Upper lobe of left lung (tissue), 4 donors: ENCODE measurements at regions not wholly inside any gene's neighbourhood (a gene's known extent, or its start where the extent isn't known, plus 50 kb on each side); places are given as distances from the start of the nearest gene placed in this dataset.

Experiments used
- CTCF ChIP-seq, 6 experiments: fragments of 450-650 bp in 4 of 6; fragments of 200-600 bp in 2 of 6; sonication (generic) in 2 of 6; IDR thresholded peaks; one replicate each; pipeline ENCODE4 v1.5.1; 2016 to 2019; ENCODE audit warnings: antibody characterized with exemption in 6 of 6
- EP300 ChIP-seq, 4 donors: sonication (generic); formaldehyde crosslinking; IDR thresholded peaks; one replicate each; pipeline ENCODE4 v1.5.1; 2017; ENCODE audit warnings: antibody characterized with exemption in 4 of 4, control low read depth in 2 of 4

DNA sequence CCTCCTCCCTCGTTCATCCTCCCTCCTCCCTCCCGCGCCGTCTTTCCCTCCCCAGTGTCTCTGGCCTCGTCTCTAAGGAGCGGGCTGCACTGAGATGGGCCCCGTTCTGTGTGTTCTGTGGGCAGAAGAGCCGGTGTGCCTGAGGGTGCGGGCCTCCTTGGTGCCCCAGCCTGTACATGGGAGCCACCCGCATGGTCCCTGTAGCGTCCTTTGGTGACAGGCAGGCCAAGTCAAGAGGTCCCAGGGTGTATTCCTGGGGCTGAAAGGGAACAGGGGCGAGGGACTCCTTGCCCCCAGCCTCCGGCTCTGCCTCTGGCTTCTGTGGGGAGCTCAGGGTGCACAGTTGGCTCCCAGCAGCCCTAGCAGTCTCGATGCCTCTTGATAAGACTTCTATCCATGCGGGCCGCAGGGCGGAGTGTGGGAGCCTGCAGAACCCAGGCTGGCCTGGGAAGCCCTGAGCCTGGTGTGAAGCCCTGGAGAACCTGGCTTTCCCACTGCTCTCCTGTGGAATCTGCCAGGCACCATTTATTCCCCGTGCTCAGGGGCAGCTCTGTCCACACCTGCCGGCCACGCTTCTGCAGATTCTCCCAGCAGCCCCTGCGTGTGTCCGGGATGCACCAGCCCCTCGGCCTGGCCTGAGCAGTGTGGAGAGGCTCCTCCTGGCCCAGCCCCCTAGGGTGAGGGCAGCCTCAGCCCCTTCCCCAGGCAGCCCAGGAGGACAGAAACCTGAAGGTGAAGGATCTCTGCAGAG lies 181.3 kb downstream of the KIF26A start:
- TF ChIP-seq EP300 (IDR thresholded peaks at IDR 0.05) = no peak
- TF ChIP-seq CTCF (IDR thresholded peaks at IDR 0.05) = no peak
